Right lobe of liver (tissue), 6 donors: ENCODE measurements at regions not wholly inside any gene's neighbourhood (a gene's known extent, or its start where the extent isn't known, plus 50 kb on each side); places are given as distances from the start of the nearest gene placed in this dataset.

Experiments
- ATAC-seq, 4 donors: fragments of 200-7000 bp; cut with Tn5 transposase; one replicate each; pipeline ENCODE4 v1.9.1; 2020; ENCODE audit warnings: mild to moderate bottlenecking in 4 of 4, moderate library complexity in 4 of 4
- DNase-seq, 3 donors: peaks; one replicate each; pipeline ENCODE4 v3.0.0-alpha.2; 2020
- H3K27ac ChIP-seq, 3 donors: fragments of 200-600 bp; one replicate each; pipeline ENCODE4 v1.8.0; 2022
- H3K27me3 ChIP-seq, 2 donors: fragments of 200-600 bp; one replicate each; pipeline ENCODE4 v1.8.0; 2022
- H3K36me3 ChIP-seq, 4 donors: fragments of 200-600 bp; sonication (generic) in 1 of 4; one replicate each; pipeline versions ENCODE4 v1.5.1 to v1.8.0; 2017 to 2022; ENCODE audit warnings: control low read depth in 1 of 4
- H3K4me1 ChIP-seq, 4 donors: fragments of 200-600 bp; sonication (generic) in 1 of 4; one replicate each; pipeline versions ENCODE4 v1.5.1 to v1.8.0; 2017 to 2022; ENCODE audit warnings: control low read depth in 1 of 4
- H3K4me3 ChIP-seq, 3 donors: fragments of 200-600 bp; one replicate each; pipeline ENCODE4 v1.8.0; 2022
- H3K9me3 ChIP-seq, 4 donors: fragments of 200-600 bp; sonication (generic) in 1 of 4; one replicate each; pipeline versions ENCODE4 v1.5.1 to v1.8.0; 2017 to 2022; ENCODE audit warnings: control low read depth in 1 of 4
- CTCF ChIP-seq, 4 donors: fragments of 200-600 bp in 3 of 4; fragments of 450-650 bp in 1 of 4; IDR thresholded peaks; one replicate each; pipeline versions ENCODE4 v1.5.1 to v1.8.0; 2016 to 2022; ENCODE audit warnings: antibody characterized with exemption in 4 of 4, mild to moderate bottlenecking in 2 of 4
- POLR2A ChIP-seq: fragments of 450-650 bp; IDR thresholded peaks from one replicate; pipeline ENCODE4 v1.6.1; 2017; ENCODE audit warnings: antibody characterized with exemption, mild to moderate bottlenecking
- WGBS: methylation state at CpG from one replicate; pipeline ENCODE4 v1.1.6; 2018; ENCODE audit warnings: low coverage, low lambda C conversion rate; ENCODE audit not compliant: insufficient coverage; ENCODE audit errors: missing lambda C conversion rate; 5-methylcytosine and 5-hydroxymethylcytosine counted together
- intact Hi-C, 2 donors: fragments of 100-400 bp; cut with DNase I; formaldehyde crosslinking; loops; one replicate each; pipeline versions ENCODE4 v1.11.2 to v1.14.1; 2022
- donor health status: DM: no; HTN: yes; CAD: no.
- donor health status: DM: no; HTN: no; CAD: no.
- donor health status: DM: no; HTN: no; CAD: no.
- donor health status: DM: no; HTN: yes; CAD: no.
- donor health status: DM: no; HTN: yes; CAD: no.

GRCh38 chr16:88303890-88304819, 78.6 kb upstream of the ZNF469 start:
- DNase-seq (peak in 2 of 3 donors; percentile 26 to 45), ATAC-seq (peak in 2 of 4 donors; percentile 6 to 56)
- H3K36me3 ChIP-seq, result no peaks in the 10 kb centered on the region
- no peak overlapping the region for H3K27ac ChIP-seq
- TF ChIP-seq POLR2A (no peak), CTCF (IDR thresholded peaks at IDR 0.05) (no peak)
- no peaks in the 10 kb centered on the region for H3K27me3 ChIP-seq
- intact Hi-C loops, result no loop called here
- H3K9me3 ChIP-seq, result no peaks in the 10 kb centered on the region
- H3K4me3 ChIP-seq, result no peak overlapping the region
- no peaks in the 10 kb centered on the region for H3K4me1 ChIP-seq
- 51% methylated on average over 7 of the region's 16 CpGs for WGBS

- no peaks in the 10 kb centered on the region for H3K36me3 ChIP-seq
- intact Hi-C loops, result no loop called here
- TF ChIP-seq POLR2A (no peak), CTCF (IDR thresholded peaks at IDR 0.05) (no peak)
- no peaks in the 10 kb centered on the region for H3K27me3 ChIP-seq
- DNase-seq (peak in 2 of 3 donors; percentile 3 to 23), ATAC-seq (no peak)
- H3K9me3 ChIP-seq, result no peaks in the 10 kb centered on the region
- no peak overlapping the region for H3K27ac ChIP-seq
- H3K4me1 ChIP-seq, result no peaks in the 10 kb centered on the region
- WGBS, result 73% methylated on average over 8 of the region's 14 CpGs
- no peak overlapping the region for H3K4me3 ChIP-seq
These were observed 77.6 kb upstream of the ZNF469 start for GRCh38 chr16:88305176-88305575.

- H3K9me3 ChIP-seq, result no peaks in the 10 kb centered on the region
- intact Hi-C loops, result no loop called here
- TF ChIP-seq POLR2A (no peak), CTCF (IDR thresholded peaks at IDR 0.05) (no peak)
- no peak overlapping the region for H3K27ac ChIP-seq
- no peaks in the 10 kb centered on the region for H3K36me3 ChIP-seq
- ATAC-seq, result no peak
- WGBS, result 71% methylated on average over 5 of the region's 8 CpGs
- no peaks in the 10 kb centered on the region for H3K27me3 ChIP-seq
- no peak overlapping the region for H3K4me3 ChIP-seq
- no peaks in the 10 kb centered on the region for H3K4me1 ChIP-seq
- DNase-seq, result peak in 2 of 3 donors; percentile 8 to 31
These were observed 76.3 kb upstream of the ZNF469 start for GRCh38 chr16:88306411-88306810.

- 57% methylated on average over 5 of the region's 6 CpGs for WGBS
- intact Hi-C loops, result no loop called here
- no peaks in the 10 kb centered on the region for H3K27me3 ChIP-seq
- TF ChIP-seq CTCF (IDR thresholded peaks at IDR 0.05), result no peak
- TF ChIP-seq POLR2A, result no peak
- ATAC-seq (peak; percentile 38 to 61 (median 44)), DNase-seq (peak in 2 of 3 donors; percentile 15 to 31)
- no peak overlapping the region for H3K27ac ChIP-seq
- no peak overlapping the region for H3K4me3 ChIP-seq
- H3K9me3 ChIP-seq, result no peaks in the 10 kb centered on the region
- no peaks in the 10 kb centered on the region for H3K4me1 ChIP-seq
- no peaks in the 10 kb centered on the region for H3K36me3 ChIP-seq
These were observed 75.8 kb upstream of the ZNF469 start for GRCh38 chr16:88306860-88307545.
